B cell (primary cell): ENCODE measurements at regions not wholly inside any gene's neighbourhood (a gene's known extent, or its start where the extent isn't known, plus 50 kb on each side); places are given as distances from the start of the nearest gene placed in this dataset.

Experiments
- ATAC-seq: fragments of 200-7000 bp; cut with Tn5 transposase; one replicate; pipeline ENCODE4 v1.10.0; 2021; ENCODE audit warnings: low read depth, mild to moderate bottlenecking, moderate number of reproducible peaks, moderate library complexity
- CTCF ChIA-PET: fragments of 350-600 bp; sonication (Branson Sonifier 250); formaldehyde crosslinking; loops from one replicate; lab custom pipeline; 2021; ENCODE audit warnings: antibody characterized with exemption, inconsistent platforms; lab: Charles Lee
- POLR2A ChIA-PET: fragments of 350-600 bp; sonication (Branson Sonifier 250); formaldehyde crosslinking; loops from one replicate; lab custom pipeline; 2021; ENCODE audit warnings: antibody characterized with exemption; lab: Charles Lee
- DNase-seq: peaks from one replicate; pipeline ENCODE4 v3.0.0; 2013
- H2AFZ ChIP-seq: 2 replicates; pipeline ENCODE4 v1.6.1; 2012; ENCODE audit warnings: mild to moderate bottlenecking, low read depth, low read length; ENCODE audit not compliant: insufficient read depth, poor library complexity, severe bottlenecking
- H3K27ac ChIP-seq, 2 donors: 1 replicate in 1 of 2; 2 replicates in 1 of 2; pipeline ENCODE4 v1.5.1; 2012 to 2013; ENCODE audit warnings: low read length in 2 of 2, mild to moderate bottlenecking in 2 of 2, moderate library complexity in 1 of 2
- H3K27me3 ChIP-seq, 4 experiments: fragments of 200-600 bp in 1 of 4; sonication (generic) in 1 of 4; replicated peaks in 1 of 4; 1 replicate in 2 of 4; 2 replicates in 2 of 4; pipeline versions ENCODE4 v1.6.1 to v1.7.0; 2013 to 2016; ENCODE audit warnings: low read length in 3 of 4, mild to moderate bottlenecking in 2 of 4, mixed read lengths in 1 of 4, moderate library complexity in 1 of 4; ENCODE audit not compliant: insufficient read depth in 4 of 4, control insufficient read depth in 3 of 4; ENCODE audit errors: control extremely low read depth in 1 of 4
- H3K36me3 ChIP-seq, 2 experiments: replicated peaks in 1 of 2; 1 replicate in 1 of 2; 2 replicates in 1 of 2; pipeline versions ENCODE4 v1.6.1 to v1.7.1; 2013; ENCODE audit warnings: low read length in 1 of 2; ENCODE audit not compliant: insufficient read depth in 2 of 2, control insufficient read depth in 1 of 2; ENCODE audit errors: control extremely low read depth in 1 of 2, extremely low read depth in 1 of 2
- H3K4me1 ChIP-seq, 2 donors: fragments of 200-600 bp in 1 of 2; sonication (generic) in 1 of 2; 1 replicate in 1 of 2; 2 replicates in 1 of 2; pipeline versions ENCODE4 v1.5.1 to v1.6.1; 2013 to 2017; ENCODE audit warnings: low read length in 2 of 2; ENCODE audit not compliant: control insufficient read depth in 2 of 2, insufficient read depth in 2 of 2
- H3K4me2 ChIP-seq: replicated peaks from 2 replicates; pipeline ENCODE3; 2012; ENCODE audit warnings: mild to moderate bottlenecking, low read depth, low read length; ENCODE audit not compliant: poor library complexity, severe bottlenecking
- H3K4me3 ChIP-seq, 5 experiments: fragments of 200-600 bp in 1 of 5; sonication (generic) in 1 of 5; 1 replicate in 3 of 5; 2 replicates in 2 of 5; pipeline versions ENCODE4 v1.5.1 to v1.7.0; 2011 to 2016; ENCODE audit warnings: low read length in 4 of 5, mild to moderate bottlenecking in 4 of 5, low read depth in 2 of 5, control low read depth in 1 of 5, moderate library complexity in 1 of 5; ENCODE audit not compliant: insufficient read depth in 1 of 5; ENCODE audit errors: control extremely low read depth in 1 of 5, extremely low read depth in 1 of 5
- H3K79me2 ChIP-seq: fragments of 200-600 bp; sonication (generic); one replicate; pipeline ENCODE4 v1.6.0; 2016; ENCODE audit warnings: low read length; ENCODE audit not compliant: control insufficient read depth, insufficient read depth
- H3K9ac ChIP-seq: fragments of 200-600 bp; sonication (generic); 2 replicates; pipeline ENCODE4 v1.6.1; 2017; ENCODE audit warnings: mild to moderate bottlenecking, low read length, moderate library complexity
- H3K9me3 ChIP-seq, 3 donors: one replicate each; pipeline versions ENCODE4 v1.6.1 to v1.7.1; 2013; ENCODE audit warnings: low read length in 2 of 3; ENCODE audit not compliant: control insufficient read depth in 2 of 3, insufficient read depth in 1 of 3; ENCODE audit errors: control extremely low read depth in 1 of 3
- H4K20me1 ChIP-seq: 2 replicates; pipeline ENCODE4 v1.6.0; 2012; ENCODE audit warnings: mild to moderate bottlenecking, low read length; ENCODE audit not compliant: insufficient read depth, control insufficient read depth, poor library complexity, severe bottlenecking
- H3K27ac Mint-ChIP-seq: one replicate; pipeline ENCODE4 v1.8.0; 2021; ENCODE audit warnings: mixed read lengths
- H3K27me3 Mint-ChIP-seq: one replicate; pipeline ENCODE4 v1.8.0; 2021; ENCODE audit warnings: mixed read lengths
- H3K4me1 Mint-ChIP-seq: one replicate; pipeline ENCODE4 v1.8.0; 2021; ENCODE audit warnings: mixed read lengths
- H3K4me3 Mint-ChIP-seq: one replicate; pipeline ENCODE4 v1.8.0; 2021; ENCODE audit warnings: mixed read lengths
- H3K9me3 Mint-ChIP-seq: one replicate; pipeline ENCODE4 v1.8.0; 2022; ENCODE audit warnings: mixed read lengths; ENCODE audit not compliant: insufficient read depth
- CTCF ChIP-seq: fragments of 200-600 bp; IDR thresholded peaks from one replicate; pipeline ENCODE4 v1.8.0; 2022; ENCODE audit warnings: antibody characterized with exemption, mild to moderate bottlenecking
- EZH2 ChIP-seq: IDR thresholded peaks from 2 replicates; pipeline ENCODE4 v1.6.1; 2012; ENCODE audit warnings: borderline replicate concordance, low read depth, mild to moderate bottlenecking, moderate library complexity, low read length; ENCODE audit not compliant: insufficient read depth, poor library complexity, severe bottlenecking
- WGBS: methylation state at CpG from one replicate; pipeline ENCODE4 v1.1.5; 2013; ENCODE audit warnings: missing lambda C conversion rate; ENCODE audit not compliant: insufficient coverage; 5-methylcytosine and 5-hydroxymethylcytosine counted together
- intact Hi-C: fragments of 100-400 bp; cut with micrococcal nuclease; formaldehyde crosslinking; loops from one replicate; pipeline ENCODE4 v1.10.0; 2022

- no peaks in the 10 kb centered on the region for H3K9me3 Mint-ChIP-seq
- H3K9ac ChIP-seq = no peak overlapping the region
- DNase-seq = no peak
- H3K9me3 ChIP-seq = no peaks in the 10 kb centered on the region
- no peak overlapping the region for H3K4me2 ChIP-seq
- no peaks in the 10 kb centered on the region for H3K4me1 ChIP-seq
- no peak overlapping the region for H3K27ac ChIP-seq
- TF ChIP-seq CTCF (no peak), EZH2 (no peak)
- WGBS = 100% methylated on average over 4 of the region's 5 CpGs
- CTCF ChIA-PET = no interaction called here
- no peaks in the 10 kb centered on the region for H3K4me1 Mint-ChIP-seq
- H2AFZ ChIP-seq = no peak overlapping the region
- no peak overlapping the region for H3K27ac Mint-ChIP-seq
- no peaks in the 10 kb centered on the region for H3K79me2 ChIP-seq
- POLR2A ChIA-PET = no interaction called here
- ATAC-seq = no peak
- H3K27me3 Mint-ChIP-seq = no peaks in the 10 kb centered on the region
- no peaks in the 10 kb centered on the region for H4K20me1 ChIP-seq
- intact Hi-C loops = no loop called here
- no peak overlapping the region for H3K4me3 Mint-ChIP-seq
- H3K36me3 ChIP-seq = no peaks in the 10 kb centered on the region
- H3K27me3 ChIP-seq = no peaks in the 10 kb centered on the region
- H3K4me3 ChIP-seq = no peak overlapping the region
These were observed 271.5 kb downstream of the TUSC7 start for GRCh38 chr3:116981089-116981488.

DNA sequence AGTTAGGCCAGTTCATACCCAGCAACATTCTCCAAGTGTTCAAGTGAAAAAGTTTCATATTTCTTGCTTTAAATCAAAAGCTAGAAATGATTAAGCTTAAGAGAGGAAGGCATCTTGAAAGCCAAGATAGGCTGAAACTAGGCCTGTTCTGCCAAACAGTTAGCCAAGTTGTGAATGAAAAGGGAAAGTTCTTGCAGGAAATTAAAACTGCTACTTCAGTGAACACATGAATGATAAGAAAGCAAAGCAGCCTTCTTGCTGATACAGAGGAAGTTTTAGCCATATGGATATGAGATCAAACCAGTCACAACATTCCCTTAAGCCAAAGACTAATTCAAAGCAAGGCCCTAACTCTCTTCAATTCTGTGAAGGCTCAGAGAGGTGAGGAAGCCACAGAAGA is 274.7 kb downstream of the TUSC7 start:
- Mint-ChIP-seq H3K4me3 (no peak overlapping the region), H3K9me3 (no peaks in the 10 kb centered on the region), H3K4me1 (no peaks in the 10 kb centered on the region), H3K27ac (no peak overlapping the region), H3K27me3 (no peaks in the 10 kb centered on the region)
- Histone ChIP-seq H3K9ac (no peak overlapping the region), H4K20me1 (no peaks in the 10 kb centered on the region), H3K9me3 (no peaks in the 10 kb centered on the region), H3K4me3 (no peak overlapping the region), H3K27ac (no peak overlapping the region), H3K79me2 (no peaks in the 10 kb centered on the region), H3K4me1 (no peaks in the 10 kb centered on the region), H3K36me3 (no peaks in the 10 kb centered on the region), H3K4me2 (no peak overlapping the region), H3K27me3 (no peaks in the 10 kb centered on the region), H2AFZ (no peak overlapping the region)
- intact Hi-C loops = no loop called here
- DNase-seq (no peak), ATAC-seq (no peak)
- CTCF ChIA-PET = no interaction called here
- no peak for TF ChIP-seq CTCF
- TF ChIP-seq EZH2 = no peak
- POLR2A ChIA-PET = no interaction called here
